RCC 7860 (cell line): ENCODE measurements at regions not wholly inside any gene's neighbourhood (a gene's known extent, or its start where the extent isn't known, plus 50 kb on each side); places are given as distances from the start of the nearest gene placed in this dataset.
"Not testable (repeated sequence)": the region's sequence is repeated elsewhere in the genome, so short reads cannot be mapped to it uniquely, and the experiment has no call there.

ENCODE experiments used
- DNase-seq: peaks from one replicate; pipeline ENCODE4 v3.0.0-alpha.2; 2015; ENCODE audit warnings: low spot score
- FAIRE-seq: peaks from 2 replicates; lab custom pipeline; 2012; peaks lifted over from hg19 to GRCh38; lab: Jason Lieb, UNC

GRCh38 chr5:28414619-28415018 lies 1376.2 kb upstream of the CDH9 start:
- DNase-seq: no peak
- no peak for FAIRE-seq

- FAIRE-seq: no peak
- DNase-seq: no peak
Measured at GRCh38 chr5:28408651-28409050, 1370.3 kb upstream of the CDH9 start.

DNA sequence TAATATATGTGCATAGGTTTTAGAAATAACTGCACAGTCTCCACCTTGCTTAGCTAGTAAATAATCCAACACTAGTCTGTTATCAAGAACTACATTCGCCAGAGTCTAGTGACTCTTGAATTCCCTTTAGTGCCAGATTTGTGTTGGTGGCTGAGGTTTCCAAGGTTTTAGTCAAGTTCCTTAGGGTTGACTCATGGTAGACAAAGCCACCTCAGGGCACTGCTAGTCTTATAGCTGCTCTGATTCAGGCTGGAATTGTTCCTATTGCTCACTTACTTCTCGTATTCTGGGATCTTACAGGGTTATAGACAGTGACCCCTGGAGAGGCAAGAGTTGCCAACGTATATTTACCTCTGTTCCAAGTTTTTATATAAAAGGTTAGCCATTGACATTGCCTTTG lies 1369.8 kb upstream of the CDH9 start:
- DNase-seq (peak; percentile 95), FAIRE-seq (peak; percentile 99)

GRCh38 chr5:28404363-28405071 lies 1366.1 kb upstream of the CDH9 start:
- DNase-seq (no peak), FAIRE-seq (no peak)

- FAIRE-seq (no peak), DNase-seq (no peak)
Measured at GRCh38 chr5:28403846-28404245, 1365.5 kb upstream of the CDH9 start.

DNA sequence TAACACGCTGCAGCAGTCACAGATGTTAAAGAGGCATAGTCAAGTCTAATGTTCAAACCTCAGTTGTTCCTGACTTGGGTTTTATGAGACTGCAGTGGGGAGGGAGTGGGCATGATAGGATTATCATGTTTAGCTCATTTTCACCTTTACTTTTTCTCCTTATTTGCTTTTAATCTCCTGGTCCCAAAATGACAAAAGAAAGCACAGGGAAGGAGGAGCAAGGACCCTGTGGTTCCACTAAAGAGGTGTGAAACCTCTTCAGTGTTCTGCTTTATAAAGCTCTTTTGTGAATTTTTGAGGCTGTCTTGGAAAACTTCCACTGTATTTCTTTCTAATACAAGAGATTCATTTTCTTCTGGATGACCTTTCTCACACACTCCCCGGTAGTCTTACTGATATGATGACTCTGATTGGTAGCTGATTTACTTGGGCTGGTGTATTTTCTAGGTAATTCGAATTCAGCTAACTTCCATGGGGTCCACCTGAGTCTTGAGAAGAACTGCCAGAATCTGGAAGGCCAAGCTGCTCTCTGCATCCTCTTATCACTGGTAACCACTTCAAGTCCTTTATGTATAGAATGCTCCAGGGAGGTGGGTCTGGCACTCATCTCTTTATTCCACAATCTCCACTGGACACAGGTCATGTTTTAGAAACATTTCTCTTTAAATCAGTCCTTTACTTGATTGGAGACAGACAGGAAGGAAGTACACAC lies 1364.4 kb upstream of the CDH9 start:
- no peak for DNase-seq
- FAIRE-seq: no peak

GRCh38 chr5:28400076-28400475 lies 1361.7 kb upstream of the CDH9 start:
- DNase-seq (no peak), FAIRE-seq (no peak)

DNA sequence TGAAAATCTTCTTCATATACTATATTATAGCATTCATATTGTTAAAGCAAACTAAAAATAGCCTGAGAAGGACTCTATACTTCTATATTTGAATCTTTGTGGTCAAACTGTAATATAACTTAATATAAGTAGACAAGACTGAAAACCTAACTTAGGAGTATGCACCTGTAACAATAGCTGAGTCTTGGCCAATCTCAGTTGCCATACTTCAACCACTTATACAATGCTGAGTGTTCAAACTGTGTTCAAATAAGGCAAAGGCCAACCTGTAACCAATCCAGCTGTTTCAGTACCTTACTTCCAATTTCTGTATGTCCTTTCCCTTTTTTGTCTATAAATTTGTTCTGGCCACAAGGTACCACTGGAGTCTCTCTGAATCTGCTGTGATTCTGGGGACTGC lies 1360.8 kb upstream of the CDH9 start:
- FAIRE-seq: no peak
- DNase-seq: no peak

DNA sequence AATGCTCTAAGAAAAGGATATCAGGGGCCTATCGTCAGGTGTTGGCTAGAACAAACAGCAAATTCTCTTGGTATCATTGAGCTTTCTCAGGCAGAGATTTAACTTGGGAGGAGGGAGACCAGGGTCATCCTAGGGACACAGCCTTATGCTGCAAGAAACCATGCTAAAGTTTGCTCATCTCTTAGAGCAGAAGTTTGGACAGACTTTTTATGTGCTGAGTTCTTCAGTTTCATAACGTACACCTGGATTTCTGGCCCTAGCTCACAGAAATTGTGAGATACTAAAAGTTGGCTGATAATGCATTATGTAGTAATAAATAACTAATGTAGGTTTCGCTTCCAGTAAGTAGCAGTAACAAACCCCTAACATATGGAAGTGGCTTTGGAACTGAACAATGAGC lies 1359.8 kb upstream of the CDH9 start:
- DNase-seq: no peak
- FAIRE-seq: no peak

DNA sequence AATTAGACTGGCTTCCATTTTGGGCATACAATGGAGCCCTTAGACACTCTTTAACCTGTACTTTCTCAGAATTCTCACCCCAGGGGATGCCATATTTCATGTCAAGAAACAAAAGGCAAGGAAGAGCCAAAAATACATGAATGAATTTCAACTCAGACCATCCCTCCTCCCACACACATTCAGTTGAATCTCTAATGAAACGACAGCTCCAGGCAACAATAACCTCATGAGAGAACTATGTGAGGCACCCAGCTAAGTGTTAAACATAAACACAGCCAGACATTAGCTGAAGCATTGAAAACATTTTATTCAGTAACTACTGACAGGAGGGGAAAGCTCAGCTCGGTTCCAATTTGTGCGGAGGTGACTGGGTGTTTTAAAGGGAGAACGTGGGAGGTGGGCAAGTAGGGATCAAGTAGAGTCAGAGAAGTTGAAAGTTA lies 1359.1 kb upstream of the CDH9 start:
- FAIRE-seq (peak; percentile 26), DNase-seq (peak; percentile 45)

GRCh38 chr5:28391277-28391676 lies 1352.9 kb upstream of the CDH9 start:
- FAIRE-seq: no peak
- no peak for DNase-seq

GRCh38 chr5:28390341-28390740 lies 1352.0 kb upstream of the CDH9 start:
- DNase-seq (no peak), FAIRE-seq (no peak)

GRCh38 chr5:28389727-28390126 lies 1351.3 kb upstream of the CDH9 start:
- not testable (repeated sequence) for FAIRE-seq, DNase-seq

DNA sequence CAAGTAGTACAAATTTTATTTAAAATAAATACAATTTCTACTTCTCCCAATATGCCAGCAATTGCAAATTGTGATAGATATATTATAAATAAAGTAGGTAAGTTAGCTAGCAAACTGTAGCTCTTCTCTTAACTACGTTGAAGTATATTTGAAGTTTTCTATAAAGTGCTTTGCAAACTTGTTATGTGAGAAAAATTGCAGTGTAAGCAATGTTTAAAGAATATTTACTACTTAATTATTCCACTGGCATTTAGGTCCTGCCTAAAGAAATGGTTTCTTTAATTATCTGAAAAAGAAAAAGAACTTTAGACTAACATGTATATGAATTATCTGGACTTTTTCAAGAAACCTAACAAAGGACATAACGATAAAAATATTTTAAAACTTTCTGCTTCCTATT lies 1350.0 kb upstream of the CDH9 start:
- DNase-seq: no peak
- FAIRE-seq: no peak

DNA sequence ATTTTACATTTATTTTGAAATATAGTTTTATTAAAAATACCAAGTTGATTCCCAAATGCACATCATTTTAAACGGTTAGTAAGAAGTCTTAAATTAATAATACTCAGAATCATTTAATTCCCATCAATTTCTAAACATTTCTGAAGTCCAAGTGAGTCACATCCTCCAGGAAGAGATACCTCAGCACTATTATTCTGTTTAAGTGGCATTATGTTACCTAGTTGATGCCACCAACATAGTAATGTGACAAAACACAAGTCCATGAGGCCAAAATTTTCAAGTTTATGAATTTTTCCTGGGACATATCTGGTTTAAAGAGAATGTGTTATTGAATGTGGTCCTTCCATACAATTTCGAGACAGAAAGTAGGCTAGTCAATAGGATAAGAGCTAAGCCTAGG lies 1348.3 kb upstream of the CDH9 start:
- DNase-seq (no peak), FAIRE-seq (peak; percentile 64)

DNA sequence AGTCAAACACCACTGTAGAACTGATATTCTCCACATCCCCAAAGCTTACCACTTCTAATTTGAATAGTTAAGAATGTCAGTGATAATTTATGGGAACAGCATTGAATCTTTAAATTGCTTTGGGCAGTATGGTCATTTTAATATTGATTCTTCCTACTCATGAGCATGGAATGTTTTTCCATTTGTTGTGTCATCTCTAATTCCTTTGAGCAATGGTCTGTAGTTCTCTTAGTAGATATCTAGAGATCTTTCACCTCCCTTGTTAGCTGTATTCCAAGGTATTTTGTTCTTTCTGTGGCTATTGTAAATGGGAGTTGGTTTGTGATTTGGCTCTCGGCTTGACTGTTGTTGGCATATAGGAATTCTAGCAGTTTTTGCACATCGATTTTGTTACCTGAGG lies 1341.8 kb upstream of the CDH9 start:
- DNase-seq (no peak), FAIRE-seq (no peak)

GRCh38 chr5:28374492-28374967 lies 1336.1 kb upstream of the CDH9 start:
- DNase-seq (peak; percentile 49), FAIRE-seq (no peak)

DNA sequence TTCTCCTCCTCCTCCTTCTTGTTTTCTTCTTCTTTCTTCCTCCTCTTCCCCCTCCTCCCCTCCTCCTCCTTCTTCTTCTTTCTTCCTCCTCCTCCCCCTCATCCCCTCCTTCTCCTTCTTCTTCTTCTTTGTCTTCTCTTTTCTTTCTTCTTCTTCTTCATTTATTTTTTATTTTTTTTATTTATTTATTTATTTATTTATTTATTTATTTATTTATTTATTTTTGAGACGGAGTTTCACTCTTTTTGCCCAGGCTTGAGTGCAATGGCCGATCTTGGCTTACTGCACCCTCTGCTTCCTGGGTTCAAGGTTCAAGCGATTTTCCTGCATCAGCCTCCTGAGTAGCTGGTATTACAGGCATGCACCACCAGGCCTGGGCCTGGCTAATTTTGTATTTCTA lies 1332.5 kb upstream of the CDH9 start:
- DNase-seq: no peak
- no peak for FAIRE-seq

DNA sequence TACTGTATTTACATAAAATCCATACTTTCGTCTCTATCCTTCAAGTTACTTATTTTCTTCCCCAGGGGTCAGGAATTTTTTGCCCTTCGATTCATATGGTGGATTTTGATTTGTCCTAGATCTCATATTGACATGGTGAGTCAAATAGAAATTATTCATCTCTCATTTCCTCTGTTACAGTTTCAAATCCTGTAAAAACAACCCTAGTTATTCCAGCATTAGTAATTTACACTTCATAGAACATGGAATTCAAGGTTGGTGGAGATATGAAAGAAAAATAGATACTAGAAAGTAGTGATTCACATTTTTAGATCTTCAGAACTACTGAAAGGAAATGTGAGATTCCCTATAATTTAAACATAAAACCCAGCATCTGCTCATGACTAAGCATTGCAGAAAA lies 1331.0 kb upstream of the CDH9 start:
- FAIRE-seq (no peak), DNase-seq (peak; percentile 46)

- no peak for DNase-seq
- no peak for FAIRE-seq
Measured at GRCh38 chr5:28355831-28356230, 1317.4 kb upstream of the CDH9 start.

DNA sequence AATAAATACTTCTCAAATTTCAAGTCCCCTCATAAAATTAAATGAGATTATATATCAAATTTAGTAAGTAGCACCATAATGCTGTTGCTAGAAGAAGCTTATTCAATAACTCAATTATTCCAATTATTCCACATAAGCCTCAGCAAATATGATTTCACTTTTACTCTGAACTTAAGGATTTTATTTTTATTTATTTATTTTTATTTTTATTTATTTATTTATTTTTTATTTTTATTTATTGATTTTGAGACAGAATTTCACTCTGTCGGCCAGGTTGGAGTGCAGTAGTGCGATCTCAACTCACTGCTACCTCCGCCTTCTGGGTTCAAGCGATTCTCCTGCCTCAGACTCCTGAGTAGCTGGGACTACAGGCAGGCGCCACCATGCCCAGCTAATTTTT lies 1308.3 kb upstream of the CDH9 start:
- FAIRE-seq (no peak), DNase-seq (no peak)

DNA sequence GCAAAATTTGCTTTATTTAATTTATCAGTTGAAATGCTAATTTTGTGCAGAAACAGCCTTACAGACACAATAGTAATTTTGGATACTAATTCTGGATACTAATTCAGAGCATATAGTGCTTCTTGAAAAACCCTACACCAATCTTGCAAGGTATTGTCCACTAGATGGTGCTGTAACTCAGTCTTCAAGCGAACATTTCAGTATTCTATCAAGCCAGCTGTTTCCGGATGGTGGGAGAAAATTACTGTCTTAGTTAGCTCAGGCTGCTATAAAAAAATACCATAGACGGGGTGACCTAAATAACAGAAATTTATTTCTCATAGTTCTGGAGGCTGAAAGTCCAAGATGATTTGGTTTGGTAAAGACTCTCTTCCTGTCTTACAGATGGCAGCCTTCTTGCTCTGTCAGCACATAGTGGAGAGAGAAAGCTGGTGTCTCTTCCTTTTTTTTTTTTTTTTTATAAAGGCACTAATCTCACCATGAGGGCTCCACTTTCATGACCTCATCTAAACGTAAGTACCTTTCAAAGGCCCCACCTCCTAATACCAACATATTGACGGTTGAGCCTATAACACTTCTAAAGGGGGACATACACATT lies 1306.5 kb upstream of the CDH9 start:
- DNase-seq: peak; percentile 65
- peak; percentile 77 for FAIRE-seq
